ENCODE measurements at regions not wholly inside any gene's neighbourhood (a gene's known extent, or its start where the extent isn't known, plus 50 kb on each side); places are given as distances from the start of the nearest gene placed in this dataset.

GRCh38 chr14:51335531-51335930, 95.5 kb downstream of the TMX1 start:
- ATAC-seq (peak; percentile 39), DNase-seq (peak in 2 of 3 donors; percentile 35 to 38)
- intact Hi-C loops (cut with DNase I, micrococcal nuclease), result no loop called here
- Histone ChIP-seq H3K4me1 (ENCODE audit: low read depth) (no peaks in the 10 kb centered on the region), H3K9me3 (no peaks in the 10 kb centered on the region), H3K36me3 (ENCODE audit: low read depth) (no peaks in the 10 kb centered on the region), H3K4me3 (no peak overlapping the region)
- TF ChIP-seq, protein P1, sequence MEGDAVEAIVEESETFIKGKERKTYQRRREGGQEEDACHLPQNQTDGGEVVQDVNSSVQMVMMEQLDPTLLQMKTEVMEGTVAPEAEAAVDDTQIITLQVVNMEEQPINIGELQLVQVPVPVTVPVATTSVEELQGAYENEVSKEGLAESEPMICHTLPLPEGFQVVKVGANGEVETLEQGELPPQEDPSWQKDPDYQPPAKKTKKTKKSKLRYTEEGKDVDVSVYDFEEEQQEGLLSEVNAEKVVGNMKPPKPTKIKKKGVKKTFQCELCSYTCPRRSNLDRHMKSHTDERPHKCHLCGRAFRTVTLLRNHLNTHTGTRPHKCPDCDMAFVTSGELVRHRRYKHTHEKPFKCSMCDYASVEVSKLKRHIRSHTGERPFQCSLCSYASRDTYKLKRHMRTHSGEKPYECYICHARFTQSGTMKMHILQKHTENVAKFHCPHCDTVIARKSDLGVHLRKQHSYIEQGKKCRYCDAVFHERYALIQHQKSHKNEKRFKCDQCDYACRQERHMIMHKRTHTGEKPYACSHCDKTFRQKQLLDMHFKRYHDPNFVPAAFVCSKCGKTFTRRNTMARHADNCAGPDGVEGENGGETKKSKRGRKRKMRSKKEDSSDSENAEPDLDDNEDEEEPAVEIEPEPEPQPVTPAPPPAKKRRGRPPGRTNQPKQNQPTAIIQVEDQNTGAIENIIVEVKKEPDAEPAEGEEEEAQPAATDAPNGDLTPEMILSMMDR (IDR thresholded peaks at IDR 0.05), result no peak

GRCh38 chr14:51335961-51336723, 96.1 kb downstream of the TMX1 start:
- TF ChIP-seq, protein P1 (IDR thresholded peaks at IDR 0.05), result no peak
- no peak for DNase-seq
- intact Hi-C loops (cut with DNase I, micrococcal nuclease), result no loop called here
- no peak overlapping the region for H3K4me3 ChIP-seq
- no peaks in the 10 kb centered on the region for H3K4me1 ChIP-seq (ENCODE audit: low read depth)
- no peaks in the 10 kb centered on the region for H3K36me3 ChIP-seq (ENCODE audit: low read depth)
- ATAC-seq, result no peak
- H3K9me3 ChIP-seq, result no peaks in the 10 kb centered on the region

DNA sequence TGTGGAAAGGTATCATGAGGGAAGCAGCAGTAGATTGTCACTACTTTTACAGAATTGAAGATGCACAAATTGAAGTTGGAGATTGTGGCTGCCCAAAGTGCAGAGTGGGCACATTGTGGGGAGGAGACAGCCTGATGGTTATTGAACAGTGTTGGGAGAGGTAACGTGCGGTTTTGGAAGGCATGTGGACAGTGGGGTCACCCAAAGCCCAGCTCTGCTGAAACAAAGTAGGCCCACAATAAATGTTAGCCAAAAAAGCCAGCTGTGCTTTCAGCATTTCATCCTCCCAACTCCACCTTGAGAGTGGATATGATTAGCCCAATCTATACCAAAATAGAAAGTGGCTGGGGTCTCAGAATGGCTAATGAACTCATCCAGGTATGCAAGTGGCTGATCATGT, 96.7 kb downstream of the TMX1 start:
- DNase-seq, result no peak

GRCh38 chr14:51337520-51337919, 97.5 kb downstream of the TMX1 start:
- no peak overlapping the region for H3K4me3 ChIP-seq
- TF ChIP-seq, protein P1 (IDR thresholded peaks at IDR 0.05), result no peak
- H3K4me1 ChIP-seq (ENCODE audit: low read depth), result no peaks in the 10 kb centered on the region
- no peak for DNase-seq
- H3K9me3 ChIP-seq, result no peaks in the 10 kb centered on the region
- no peak for ATAC-seq
- intact Hi-C loops (cut with DNase I, micrococcal nuclease), result no loop called here
- H3K36me3 ChIP-seq (ENCODE audit: low read depth), result no peaks in the 10 kb centered on the region

More for the DNA sequence above, 96.7 kb downstream of the TMX1 start:
- intact Hi-C loops (cut with DNase I, micrococcal nuclease), result no loop called here
- Histone ChIP-seq H3K9me3 (no peaks in the 10 kb centered on the region), H3K4me1 (ENCODE audit: low read depth) (no peaks in the 10 kb centered on the region), H3K4me3 (no peak overlapping the region), H3K36me3 (ENCODE audit: low read depth) (no peaks in the 10 kb centered on the region)
- no peak for ATAC-seq
- TF ChIP-seq, protein P1 (IDR thresholded peaks at IDR 0.05), result no peak

- TF ChIP-seq, protein P1 (IDR thresholded peaks at IDR 0.05), result no peak
- no peak for ATAC-seq
- Histone ChIP-seq H3K4me1 (ENCODE audit: low read depth) (no peaks in the 10 kb centered on the region), H3K4me3 (no peak overlapping the region), H3K36me3 (ENCODE audit: low read depth) (no peaks in the 10 kb centered on the region), H3K9me3 (no peaks in the 10 kb centered on the region)
- intact Hi-C loops (cut with DNase I, micrococcal nuclease), result no loop called here
- no peak for DNase-seq
Observed at GRCh38 chr14:51341338-51341737, 101.3 kb downstream of the TMX1 start.

All from mucosa of descending colon (tissue), 3 donors.